H1 (cell line): ENCODE measurements at regions not wholly inside any gene's neighbourhood (a gene's known extent, or its start where the extent isn't known, plus 50 kb on each side); places are given as distances from the start of the nearest gene placed in this dataset.

Source experiments
- CBX8 ChIP-seq: fragments of 300-800, 300-1000 bp; sonication (generic); IDR thresholded peaks from 2 replicates; pipeline ENCODE4 v1.7.1; 2016; ENCODE audit warnings: low read depth, low read length, borderline replicate concordance
- MAFK ChIP-seq: IDR thresholded peaks from 2 replicates; pipeline ENCODE4 v1.6.1; 2012; ENCODE audit warnings: low read depth, mild to moderate bottlenecking, improper control_type of control experiment, low read length
- SP4 ChIP-seq: IDR thresholded peaks from 2 replicates; pipeline ENCODE4 v1.6.1; 2012; ENCODE audit warnings: low read length, inconsistent platforms
- TF ChIP-seq, protein P1 (sequence below): fragments of 300-600 bp; sonication (generic); IDR thresholded peaks from 2 replicates; pipeline ENCODE4 v1.7.1; 2012; ENCODE audit warnings: low read length, moderate library complexity, mild to moderate bottlenecking, inconsistent platforms; ENCODE audit not compliant: insufficient replicate concordance

DNA sequence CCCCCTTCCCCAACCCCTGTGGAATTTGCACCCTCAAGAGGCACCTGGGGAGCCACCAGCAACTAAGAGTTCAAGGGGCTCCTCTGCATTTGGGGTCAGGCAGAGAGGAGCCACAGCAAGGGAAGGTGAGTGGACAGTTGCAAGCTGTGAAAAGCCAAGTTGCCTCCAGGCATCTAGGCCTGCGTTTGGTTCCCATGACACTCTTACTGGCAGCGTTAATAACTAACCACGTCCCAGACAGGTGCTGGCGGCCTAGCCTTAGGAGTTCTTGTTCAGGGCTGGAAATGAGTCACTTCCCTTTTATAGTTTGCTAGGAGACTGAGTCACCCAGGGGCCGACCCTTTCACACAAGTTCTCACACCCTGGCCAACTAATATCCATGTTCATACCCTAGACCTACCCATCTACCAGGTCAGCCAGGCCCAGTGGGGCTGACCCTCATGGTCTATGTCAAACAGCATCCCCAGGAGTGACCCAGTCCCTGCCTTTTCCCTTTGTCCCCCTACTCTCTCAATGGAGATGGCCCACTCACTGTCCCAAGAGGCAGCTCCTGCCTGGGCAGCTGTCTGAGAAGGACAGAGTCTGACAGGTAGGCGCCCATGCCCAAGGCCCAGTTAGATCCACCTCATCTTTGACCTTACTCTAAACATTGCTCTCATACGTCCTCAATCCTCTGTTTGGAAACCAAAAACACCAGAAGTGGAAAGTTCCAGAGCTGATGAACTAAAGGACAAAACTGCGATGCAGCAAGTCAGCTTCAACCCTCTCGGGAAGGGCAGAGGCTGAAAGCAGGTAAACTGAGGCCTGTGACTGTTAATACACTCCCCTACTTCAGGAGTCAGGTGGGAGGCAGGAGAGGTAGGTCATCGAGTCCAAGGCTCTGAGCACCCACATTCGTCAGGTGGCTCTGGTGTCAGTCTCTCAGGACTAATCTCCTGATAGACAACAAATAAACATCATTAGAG, 300.6 kb downstream of the SOX9 start (continued):
- no peak for TF ChIP-seq MAFK
- TF ChIP-seq SP4, result no peak
- TF ChIP-seq CBX8, result no peak
- TF ChIP-seq, protein P1, sequence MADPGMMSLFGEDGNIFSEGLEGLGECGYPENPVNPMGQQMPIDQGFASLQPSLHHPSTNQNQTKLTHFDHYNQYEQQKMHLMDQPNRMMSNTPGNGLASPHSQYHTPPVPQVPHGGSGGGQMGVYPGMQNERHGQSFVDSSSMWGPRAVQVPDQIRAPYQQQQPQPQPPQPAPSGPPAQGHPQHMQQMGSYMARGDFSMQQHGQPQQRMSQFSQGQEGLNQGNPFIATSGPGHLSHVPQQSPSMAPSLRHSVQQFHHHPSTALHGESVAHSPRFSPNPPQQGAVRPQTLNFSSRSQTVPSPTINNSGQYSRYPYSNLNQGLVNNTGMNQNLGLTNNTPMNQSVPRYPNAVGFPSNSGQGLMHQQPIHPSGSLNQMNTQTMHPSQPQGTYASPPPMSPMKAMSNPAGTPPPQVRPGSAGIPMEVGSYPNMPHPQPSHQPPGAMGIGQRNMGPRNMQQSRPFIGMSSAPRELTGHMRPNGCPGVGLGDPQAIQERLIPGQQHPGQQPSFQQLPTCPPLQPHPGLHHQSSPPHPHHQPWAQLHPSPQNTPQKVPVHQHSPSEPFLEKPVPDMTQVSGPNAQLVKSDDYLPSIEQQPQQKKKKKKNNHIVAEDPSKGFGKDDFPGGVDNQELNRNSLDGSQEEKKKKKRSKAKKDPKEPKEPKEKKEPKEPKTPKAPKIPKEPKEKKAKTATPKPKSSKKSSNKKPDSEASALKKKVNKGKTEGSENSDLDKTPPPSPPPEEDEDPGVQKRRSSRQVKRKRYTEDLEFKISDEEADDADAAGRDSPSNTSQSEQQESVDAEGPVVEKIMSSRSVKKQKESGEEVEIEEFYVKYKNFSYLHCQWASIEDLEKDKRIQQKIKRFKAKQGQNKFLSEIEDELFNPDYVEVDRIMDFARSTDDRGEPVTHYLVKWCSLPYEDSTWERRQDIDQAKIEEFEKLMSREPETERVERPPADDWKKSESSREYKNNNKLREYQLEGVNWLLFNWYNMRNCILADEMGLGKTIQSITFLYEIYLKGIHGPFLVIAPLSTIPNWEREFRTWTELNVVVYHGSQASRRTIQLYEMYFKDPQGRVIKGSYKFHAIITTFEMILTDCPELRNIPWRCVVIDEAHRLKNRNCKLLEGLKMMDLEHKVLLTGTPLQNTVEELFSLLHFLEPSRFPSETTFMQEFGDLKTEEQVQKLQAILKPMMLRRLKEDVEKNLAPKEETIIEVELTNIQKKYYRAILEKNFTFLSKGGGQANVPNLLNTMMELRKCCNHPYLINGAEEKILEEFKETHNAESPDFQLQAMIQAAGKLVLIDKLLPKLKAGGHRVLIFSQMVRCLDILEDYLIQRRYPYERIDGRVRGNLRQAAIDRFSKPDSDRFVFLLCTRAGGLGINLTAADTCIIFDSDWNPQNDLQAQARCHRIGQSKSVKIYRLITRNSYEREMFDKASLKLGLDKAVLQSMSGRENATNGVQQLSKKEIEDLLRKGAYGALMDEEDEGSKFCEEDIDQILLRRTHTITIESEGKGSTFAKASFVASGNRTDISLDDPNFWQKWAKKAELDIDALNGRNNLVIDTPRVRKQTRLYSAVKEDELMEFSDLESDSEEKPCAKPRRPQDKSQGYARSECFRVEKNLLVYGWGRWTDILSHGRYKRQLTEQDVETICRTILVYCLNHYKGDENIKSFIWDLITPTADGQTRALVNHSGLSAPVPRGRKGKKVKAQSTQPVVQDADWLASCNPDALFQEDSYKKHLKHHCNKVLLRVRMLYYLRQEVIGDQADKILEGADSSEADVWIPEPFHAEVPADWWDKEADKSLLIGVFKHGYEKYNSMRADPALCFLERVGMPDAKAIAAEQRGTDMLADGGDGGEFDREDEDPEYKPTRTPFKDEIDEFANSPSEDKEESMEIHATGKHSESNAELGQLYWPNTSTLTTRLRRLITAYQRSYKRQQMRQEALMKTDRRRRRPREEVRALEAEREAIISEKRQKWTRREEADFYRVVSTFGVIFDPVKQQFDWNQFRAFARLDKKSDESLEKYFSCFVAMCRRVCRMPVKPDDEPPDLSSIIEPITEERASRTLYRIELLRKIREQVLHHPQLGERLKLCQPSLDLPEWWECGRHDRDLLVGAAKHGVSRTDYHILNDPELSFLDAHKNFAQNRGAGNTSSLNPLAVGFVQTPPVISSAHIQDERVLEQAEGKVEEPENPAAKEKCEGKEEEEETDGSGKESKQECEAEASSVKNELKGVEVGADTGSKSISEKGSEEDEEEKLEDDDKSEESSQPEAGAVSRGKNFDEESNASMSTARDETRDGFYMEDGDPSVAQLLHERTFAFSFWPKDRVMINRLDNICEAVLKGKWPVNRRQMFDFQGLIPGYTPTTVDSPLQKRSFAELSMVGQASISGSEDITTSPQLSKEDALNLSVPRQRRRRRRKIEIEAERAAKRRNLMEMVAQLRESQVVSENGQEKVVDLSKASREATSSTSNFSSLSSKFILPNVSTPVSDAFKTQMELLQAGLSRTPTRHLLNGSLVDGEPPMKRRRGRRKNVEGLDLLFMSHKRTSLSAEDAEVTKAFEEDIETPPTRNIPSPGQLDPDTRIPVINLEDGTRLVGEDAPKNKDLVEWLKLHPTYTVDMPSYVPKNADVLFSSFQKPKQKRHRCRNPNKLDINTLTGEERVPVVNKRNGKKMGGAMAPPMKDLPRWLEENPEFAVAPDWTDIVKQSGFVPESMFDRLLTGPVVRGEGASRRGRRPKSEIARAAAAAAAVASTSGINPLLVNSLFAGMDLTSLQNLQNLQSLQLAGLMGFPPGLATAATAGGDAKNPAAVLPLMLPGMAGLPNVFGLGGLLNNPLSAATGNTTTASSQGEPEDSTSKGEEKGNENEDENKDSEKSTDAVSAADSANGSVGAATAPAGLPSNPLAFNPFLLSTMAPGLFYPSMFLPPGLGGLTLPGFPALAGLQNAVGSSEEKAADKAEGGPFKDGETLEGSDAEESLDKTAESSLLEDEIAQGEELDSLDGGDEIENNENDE, result no peak
